GM20000 (cell line): ENCODE measurements at regions not wholly inside any gene's neighbourhood (a gene's known extent, or its start where the extent isn't known, plus 50 kb on each side); places are given as distances from the start of the nearest gene placed in this dataset.

Experiments used
- DNase-seq: peaks from one replicate; pipeline ENCODE4 v3.0.0; 2012; ENCODE audit warnings: low spot score
- CTCF ChIP-seq: IDR thresholded peaks from 2 replicates; pipeline ENCODE4 v1.5.1; 2012; ENCODE audit warnings: mild to moderate bottlenecking, control low read depth; ENCODE audit errors: extremely low read depth, missing control alignments

- no peak for DNase-seq
- TF ChIP-seq CTCF, result no peak
These were observed 458.4 kb downstream of the SLITRK1 start for GRCh38 chr13:83423861-83424260.

DNA sequence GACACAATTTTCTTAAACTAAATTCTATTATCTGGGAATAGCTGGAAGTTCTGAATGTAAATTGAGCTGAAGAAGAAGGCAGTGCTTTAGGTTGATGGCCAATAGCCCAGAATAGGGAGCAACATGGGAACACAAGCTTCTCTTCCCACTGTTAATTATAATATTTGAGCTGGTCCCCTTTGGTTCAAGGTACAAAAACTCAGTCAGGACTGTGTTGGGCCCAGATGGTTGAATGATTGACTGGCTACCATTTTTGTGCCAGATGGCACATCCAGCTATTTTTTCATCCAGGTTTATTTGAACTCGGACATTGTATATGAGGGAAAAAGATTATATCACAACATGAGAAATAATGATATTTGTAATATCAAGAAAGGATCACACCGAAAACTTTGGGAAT, 458.9 kb downstream of the SLITRK1 start:
- TF ChIP-seq CTCF, result no peak
- no peak for DNase-seq

GRCh38 chr13:83414393-83414792, 467.9 kb downstream of the SLITRK1 start:
- DNase-seq, result no peak
- no peak for TF ChIP-seq CTCF

DNA sequence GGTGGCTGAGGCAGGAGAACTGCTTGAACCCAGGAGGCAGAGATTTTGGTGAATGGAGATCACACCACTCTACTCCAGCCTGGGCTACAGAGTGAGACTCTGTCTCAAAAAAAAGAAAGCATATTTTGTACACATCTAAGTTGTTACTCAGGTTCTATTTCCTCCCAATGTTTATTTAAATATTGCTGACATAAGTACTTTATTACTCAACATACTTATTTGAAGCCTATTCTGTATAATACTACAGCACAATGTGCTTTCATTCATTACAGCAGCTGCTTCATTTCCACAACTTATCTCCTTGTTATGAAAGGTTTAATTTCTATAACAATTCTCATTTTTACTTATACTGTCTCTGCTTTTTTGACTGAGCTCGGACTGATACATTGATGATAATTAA, 495.7 kb downstream of the SLITRK1 start:
- no peak for TF ChIP-seq CTCF
- no peak for DNase-seq

GRCh38 chr13:83378908-83379307, 503.4 kb downstream of the SLITRK1 start:
- DNase-seq, result no peak
- TF ChIP-seq CTCF, result no peak

- no peak for DNase-seq
- TF ChIP-seq CTCF, result no peak
These were observed 504.8 kb downstream of the SLITRK1 start for GRCh38 chr13:83377491-83377890.

- no peak for DNase-seq
- TF ChIP-seq CTCF, result no peak
These were observed 509.5 kb downstream of the SLITRK1 start for GRCh38 chr13:83372786-83373185.

DNA sequence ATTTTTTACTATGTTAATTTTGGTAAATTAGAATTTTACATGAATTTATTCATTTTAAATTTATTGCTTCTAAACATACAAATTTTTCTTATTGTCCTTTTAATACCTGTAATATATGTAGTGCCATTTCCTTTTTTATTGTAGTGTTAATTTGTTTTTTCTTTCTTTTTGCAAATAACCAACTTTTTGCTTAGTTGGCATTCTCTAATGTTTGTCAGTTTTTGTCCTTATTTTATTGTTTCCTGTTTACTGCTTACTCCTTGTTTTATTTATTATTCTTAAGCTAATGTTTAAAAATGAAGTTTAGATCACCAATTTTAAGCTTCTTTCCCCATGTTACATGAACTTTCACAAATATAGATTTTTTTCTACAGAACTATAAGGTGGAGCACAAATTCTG, 516.6 kb downstream of the SLITRK1 start:
- DNase-seq, result no peak
- no peak for TF ChIP-seq CTCF
